Liver (tissue), 8 donors: ENCODE measurements at regions not wholly inside any gene's neighbourhood (a gene's known extent, or its start where the extent isn't known, plus 50 kb on each side); places are given as distances from the start of the nearest gene placed in this dataset.

Source experiments
- DNase-seq: peaks from one replicate; pipeline ENCODE4 v3.0.0-alpha.2; 2017; ENCODE audit warnings: low spot score
- H3K27ac ChIP-seq, 2 donors: one replicate each; pipeline ENCODE4 v1.7.0; 2013; ENCODE audit warnings: inconsistent platforms in 2 of 2, low read length in 2 of 2, control low read depth in 1 of 2, low read depth in 1 of 2, mild to moderate bottlenecking in 1 of 2
- H3K27me3 ChIP-seq, 4 donors: one replicate each; pipeline versions ENCODE4 v1.6.1 to v1.7.0; 2013; ENCODE audit warnings: low read length in 3 of 4, inconsistent platforms in 1 of 4, mild to moderate bottlenecking in 1 of 4, moderate library complexity in 1 of 4; ENCODE audit not compliant: control insufficient read depth in 4 of 4, insufficient read depth in 4 of 4
- H3K36me3 ChIP-seq, 4 donors: one replicate each; pipeline versions ENCODE4 v1.6.1 to v1.7.0; 2013; ENCODE audit warnings: low read length in 3 of 4, mild to moderate bottlenecking in 3 of 4, low read depth in 1 of 4, moderate library complexity in 1 of 4; ENCODE audit not compliant: control insufficient read depth in 4 of 4, insufficient read depth in 3 of 4
- H3K4me1 ChIP-seq, 4 donors: one replicate each; pipeline versions ENCODE4 v1.6.1 to v1.7.0; 2013; ENCODE audit warnings: low read length in 3 of 4, mild to moderate bottlenecking in 3 of 4, moderate library complexity in 1 of 4; ENCODE audit not compliant: control insufficient read depth in 4 of 4, insufficient read depth in 4 of 4
- H3K4me3 ChIP-seq, 3 donors: one replicate each; pipeline versions ENCODE4 v1.6.1 to v1.7.0; 2013; ENCODE audit warnings: low read length in 3 of 3, control low read depth in 1 of 3, low read depth in 1 of 3, mild to moderate bottlenecking in 1 of 3
- H3K9ac ChIP-seq, 2 donors: one replicate each; pipeline ENCODE4 v1.7.0; 2013; ENCODE audit warnings: low read length in 2 of 2, mild to moderate bottlenecking in 2 of 2, moderate library complexity in 2 of 2, control low read depth in 1 of 2, low read depth in 1 of 2
- H3K9me3 ChIP-seq, 4 donors: one replicate each; pipeline versions ENCODE4 v1.6.1 to v1.7.0; 2013; ENCODE audit warnings: low read length in 3 of 4; ENCODE audit not compliant: control insufficient read depth in 4 of 4
- EGR1 ChIP-seq, 2 donors: IDR thresholded peaks; 2 replicates each; pipeline ENCODE4 v1.6.1; 2016 to 2018; ENCODE audit warnings: antibody characterized with exemption in 2 of 2, low read depth in 2 of 2
- HNF4G ChIP-seq: IDR thresholded peaks from 2 replicates; pipeline ENCODE4 v1.6.1; 2016; ENCODE audit warnings: antibody characterized with exemption
- JUND ChIP-seq, 2 donors: IDR thresholded peaks; 2 replicates each; pipeline ENCODE4 v1.6.1; 2016; ENCODE audit warnings: antibody characterized with exemption in 2 of 2
- NR2F2 ChIP-seq: IDR thresholded peaks from 2 replicates; pipeline ENCODE4 v1.6.1; 2016; ENCODE audit warnings: antibody characterized with exemption
- RAD21 ChIP-seq, 2 donors: IDR thresholded peaks; 2 replicates each; pipeline ENCODE4 v1.6.1; 2016; ENCODE audit warnings: antibody characterized with exemption in 2 of 2, mild to moderate bottlenecking in 2 of 2
- RXRA ChIP-seq, 2 donors: IDR thresholded peaks; 2 replicates each; pipeline ENCODE4 v1.6.1; 2017 to 2018; ENCODE audit warnings: antibody characterized with exemption in 2 of 2, mild to moderate bottlenecking in 1 of 2
- SP1 ChIP-seq: IDR thresholded peaks from 2 replicates; pipeline ENCODE4 v1.6.1; 2018; ENCODE audit warnings: antibody characterized with exemption, mild to moderate bottlenecking
- TAF1 ChIP-seq: conservative IDR thresholded peaks from 2 replicates; pipeline ENCODE4 v1.6.1; 2016; ENCODE audit warnings: antibody characterized with exemption, mild to moderate bottlenecking
- YY1 ChIP-seq: IDR thresholded peaks from 2 replicates; pipeline ENCODE4 v1.6.1; 2016; ENCODE audit warnings: antibody characterized with exemption, mild to moderate bottlenecking
- WGBS: extraction: QIAGEN DNeasy Blood & Tissue Kit; methylation state at CpG from one replicate; pipeline ENCODE4 v1.1.7; 2013; 5-methylcytosine and 5-hydroxymethylcytosine counted together
- TF ChIP-seq, protein P1 (sequence below): IDR thresholded peaks from 2 replicates; pipeline ENCODE4 v1.6.1; 2016; ENCODE audit warnings: antibody characterized with exemption, mild to moderate bottlenecking
- TF ChIP-seq, protein P2 (sequence below): fragments of 150-350 bp; IDR thresholded peaks from 2 replicates; pipeline ENCODE4 v1.5.1; 2017; ENCODE audit warnings: improper control_type of control experiment, low read depth, low read length; ENCODE audit not compliant: missing input control
- TF ChIP-seq, protein P3 (sequence below): IDR thresholded peaks from 2 replicates; pipeline ENCODE4 v1.6.1; 2016; ENCODE audit warnings: antibody characterized with exemption
- TF ChIP-seq, protein P4 (sequence below): IDR thresholded peaks from 2 replicates; pipeline ENCODE4 v1.6.1; 2016; ENCODE audit warnings: antibody characterized with exemption
- donor health status: healthy.
- donor health status: healthy.
- donor health status: healthy.
- donor health status: healthy.
- donor health status: healthy.

DNA sequence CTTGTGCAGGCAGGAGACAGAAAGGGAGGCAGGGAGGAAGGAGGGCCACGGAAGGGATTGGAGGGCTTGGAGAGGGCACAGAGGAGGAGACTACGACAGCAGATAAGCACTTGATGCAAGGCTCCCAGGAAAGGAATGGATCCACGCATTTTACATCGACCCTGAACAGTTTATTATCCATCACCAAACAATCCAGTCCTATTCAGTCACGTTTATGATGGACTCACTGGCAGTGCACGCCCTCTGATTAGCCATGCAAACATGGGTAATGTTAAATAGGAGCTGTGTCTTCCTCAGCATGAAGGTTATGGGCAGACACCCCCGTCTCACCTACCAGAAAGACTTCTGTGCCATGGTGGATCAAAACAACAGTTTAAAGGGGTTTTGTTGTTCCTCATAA lies 80.2 kb upstream of the SNRK start:
- 76% methylated on average over 7 of the region's 7 CpGs for whole genome bisulfite sequencing
- Histone ChIP-seq H3K27ac (no peak overlapping the region), H3K4me1 (peaks cover 7 to 40% (median 31%) of the 10 kb centered on the region in 4 donors), H3K36me3 (no peaks in the 10 kb centered on the region), H3K9ac (no peak overlapping the region), H3K9me3 (no peaks in the 10 kb centered on the region), H3K4me3 (no peak overlapping the region), H3K27me3 (no peaks in the 10 kb centered on the region)
- no peak for TF ChIP-seq RXRA (IDR thresholded peaks at IDR 0.05)
- TF ChIP-seq HNF4G = no peak
- TF ChIP-seq, protein P1, sequence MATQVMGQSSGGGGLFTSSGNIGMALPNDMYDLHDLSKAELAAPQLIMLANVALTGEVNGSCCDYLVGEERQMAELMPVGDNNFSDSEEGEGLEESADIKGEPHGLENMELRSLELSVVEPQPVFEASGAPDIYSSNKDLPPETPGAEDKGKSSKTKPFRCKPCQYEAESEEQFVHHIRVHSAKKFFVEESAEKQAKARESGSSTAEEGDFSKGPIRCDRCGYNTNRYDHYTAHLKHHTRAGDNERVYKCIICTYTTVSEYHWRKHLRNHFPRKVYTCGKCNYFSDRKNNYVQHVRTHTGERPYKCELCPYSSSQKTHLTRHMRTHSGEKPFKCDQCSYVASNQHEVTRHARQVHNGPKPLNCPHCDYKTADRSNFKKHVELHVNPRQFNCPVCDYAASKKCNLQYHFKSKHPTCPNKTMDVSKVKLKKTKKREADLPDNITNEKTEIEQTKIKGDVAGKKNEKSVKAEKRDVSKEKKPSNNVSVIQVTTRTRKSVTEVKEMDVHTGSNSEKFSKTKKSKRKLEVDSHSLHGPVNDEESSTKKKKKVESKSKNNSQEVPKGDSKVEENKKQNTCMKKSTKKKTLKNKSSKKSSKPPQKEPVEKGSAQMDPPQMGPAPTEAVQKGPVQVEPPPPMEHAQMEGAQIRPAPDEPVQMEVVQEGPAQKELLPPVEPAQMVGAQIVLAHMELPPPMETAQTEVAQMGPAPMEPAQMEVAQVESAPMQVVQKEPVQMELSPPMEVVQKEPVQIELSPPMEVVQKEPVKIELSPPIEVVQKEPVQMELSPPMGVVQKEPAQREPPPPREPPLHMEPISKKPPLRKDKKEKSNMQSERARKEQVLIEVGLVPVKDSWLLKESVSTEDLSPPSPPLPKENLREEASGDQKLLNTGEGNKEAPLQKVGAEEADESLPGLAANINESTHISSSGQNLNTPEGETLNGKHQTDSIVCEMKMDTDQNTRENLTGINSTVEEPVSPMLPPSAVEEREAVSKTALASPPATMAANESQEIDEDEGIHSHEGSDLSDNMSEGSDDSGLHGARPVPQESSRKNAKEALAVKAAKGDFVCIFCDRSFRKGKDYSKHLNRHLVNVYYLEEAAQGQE = no peak
- DNase-seq = peak; percentile 16

DNA sequence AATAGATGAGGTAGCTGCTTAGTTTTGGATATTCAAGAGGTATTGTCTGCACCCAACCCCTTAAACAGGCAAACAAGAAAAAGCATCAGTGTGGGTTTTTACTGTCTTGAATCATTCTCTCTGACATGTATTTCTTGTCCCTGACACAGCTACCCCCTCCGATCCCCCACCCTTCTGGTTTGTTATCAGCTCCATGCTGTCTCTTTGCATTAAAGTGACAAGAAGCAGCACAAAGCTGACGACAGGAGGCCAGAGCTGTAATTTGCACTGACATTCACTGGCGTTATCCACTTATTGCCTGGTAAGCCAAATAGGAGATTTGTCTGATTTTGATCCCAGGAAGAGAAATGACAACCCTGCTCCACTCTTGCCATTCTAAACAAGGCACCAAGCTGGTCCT lies 83.3 kb upstream of the SNRK start:
- WGBS = 81% methylated on average over 3 of the region's 3 CpGs
- Histone ChIP-seq H3K36me3 (no peaks in the 10 kb centered on the region), H3K27ac (no peak overlapping the region), H3K4me1 (peaks cover 0 to 14% (median 5%) of the 10 kb centered on the region in 4 donors), H3K9ac (no peak overlapping the region), H3K27me3 (no peaks in the 10 kb centered on the region), H3K4me3 (no peak overlapping the region), H3K9me3 (no peaks in the 10 kb centered on the region)
- no peak for DNase-seq
- TF ChIP-seq, protein P2, sequence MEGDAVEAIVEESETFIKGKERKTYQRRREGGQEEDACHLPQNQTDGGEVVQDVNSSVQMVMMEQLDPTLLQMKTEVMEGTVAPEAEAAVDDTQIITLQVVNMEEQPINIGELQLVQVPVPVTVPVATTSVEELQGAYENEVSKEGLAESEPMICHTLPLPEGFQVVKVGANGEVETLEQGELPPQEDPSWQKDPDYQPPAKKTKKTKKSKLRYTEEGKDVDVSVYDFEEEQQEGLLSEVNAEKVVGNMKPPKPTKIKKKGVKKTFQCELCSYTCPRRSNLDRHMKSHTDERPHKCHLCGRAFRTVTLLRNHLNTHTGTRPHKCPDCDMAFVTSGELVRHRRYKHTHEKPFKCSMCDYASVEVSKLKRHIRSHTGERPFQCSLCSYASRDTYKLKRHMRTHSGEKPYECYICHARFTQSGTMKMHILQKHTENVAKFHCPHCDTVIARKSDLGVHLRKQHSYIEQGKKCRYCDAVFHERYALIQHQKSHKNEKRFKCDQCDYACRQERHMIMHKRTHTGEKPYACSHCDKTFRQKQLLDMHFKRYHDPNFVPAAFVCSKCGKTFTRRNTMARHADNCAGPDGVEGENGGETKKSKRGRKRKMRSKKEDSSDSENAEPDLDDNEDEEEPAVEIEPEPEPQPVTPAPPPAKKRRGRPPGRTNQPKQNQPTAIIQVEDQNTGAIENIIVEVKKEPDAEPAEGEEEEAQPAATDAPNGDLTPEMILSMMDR = no peak
- TF ChIP-seq SP1 (no peak), YY1 (no peak), TAF1 (no peak), NR2F2 (no peak), EGR1 (IDR thresholded peaks at IDR 0.05; ENCODE audit: low read depth in 2 of 2) (no peak), RAD21 (IDR thresholded peaks at IDR 0.05) (no peak), JUND (IDR thresholded peaks at IDR 0.05) (no peak)
- TF ChIP-seq, protein P3, sequence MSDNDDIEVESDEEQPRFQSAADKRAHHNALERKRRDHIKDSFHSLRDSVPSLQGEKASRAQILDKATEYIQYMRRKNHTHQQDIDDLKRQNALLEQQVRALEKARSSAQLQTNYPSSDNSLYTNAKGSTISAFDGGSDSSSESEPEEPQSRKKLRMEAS = no peak
- TF ChIP-seq, protein P4, sequence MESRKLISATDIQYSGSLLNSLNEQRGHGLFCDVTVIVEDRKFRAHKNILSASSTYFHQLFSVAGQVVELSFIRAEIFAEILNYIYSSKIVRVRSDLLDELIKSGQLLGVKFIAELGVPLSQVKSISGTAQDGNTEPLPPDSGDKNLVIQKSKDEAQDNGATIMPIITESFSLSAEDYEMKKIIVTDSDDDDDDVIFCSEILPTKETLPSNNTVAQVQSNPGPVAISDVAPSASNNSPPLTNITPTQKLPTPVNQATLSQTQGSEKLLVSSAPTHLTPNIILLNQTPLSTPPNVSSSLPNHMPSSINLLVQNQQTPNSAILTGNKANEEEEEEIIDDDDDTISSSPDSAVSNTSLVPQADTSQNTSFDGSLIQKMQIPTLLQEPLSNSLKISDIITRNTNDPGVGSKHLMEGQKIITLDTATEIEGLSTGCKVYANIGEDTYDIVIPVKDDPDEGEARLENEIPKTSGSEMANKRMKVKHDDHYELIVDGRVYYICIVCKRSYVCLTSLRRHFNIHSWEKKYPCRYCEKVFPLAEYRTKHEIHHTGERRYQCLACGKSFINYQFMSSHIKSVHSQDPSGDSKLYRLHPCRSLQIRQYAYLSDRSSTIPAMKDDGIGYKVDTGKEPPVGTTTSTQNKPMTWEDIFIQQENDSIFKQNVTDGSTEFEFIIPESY = no peak
